Lung (tissue), 12 donors: ENCODE measurements at regions not wholly inside any gene's neighbourhood (a gene's known extent, or its start where the extent isn't known, plus 50 kb on each side); places are given as distances from the start of the nearest gene placed in this dataset. TPM values are rescaled to one million over a fixed set of nuclear protein-coding genes. Genes with fewer than 3 reads are reported as not detected.

Source experiments
- ATAC-seq: fragments of 200-7000 bp; cut with Tn5 transposase; one replicate; pipeline ENCODE4 v1.9.1; 2020; ENCODE audit warnings: moderate number of reproducible peaks; ENCODE audit not compliant: insufficient read depth, low FRiP score
- DNase-seq, 3 donors: peaks; one replicate each; pipeline ENCODE4 v3.0.0-alpha.2; 2013 to 2017
- H3K27ac ChIP-seq, 2 donors: one replicate each; pipeline ENCODE4 v1.5.1; 2013; ENCODE audit warnings: mild to moderate bottlenecking in 2 of 2, moderate library complexity in 2 of 2, control low read depth in 1 of 2, inconsistent platforms in 1 of 2, low read depth in 1 of 2, low read length in 1 of 2
- H3K27me3 ChIP-seq, 3 donors: one replicate each; pipeline ENCODE4 v1.5.1; 2013; ENCODE audit warnings: low read length in 2 of 3; ENCODE audit not compliant: control insufficient read depth in 3 of 3, insufficient read depth in 3 of 3
- H3K36me3 ChIP-seq, 4 donors: one replicate each; pipeline ENCODE4 v1.5.1; 2013; ENCODE audit warnings: low read length in 4 of 4, mild to moderate bottlenecking in 1 of 4, moderate library complexity in 1 of 4; ENCODE audit not compliant: control insufficient read depth in 4 of 4, insufficient read depth in 4 of 4
- H3K4me1 ChIP-seq, 5 donors: one replicate each; pipeline ENCODE4 v1.5.1; 2013; ENCODE audit warnings: low read length in 5 of 5, mild to moderate bottlenecking in 2 of 5, moderate library complexity in 1 of 5; ENCODE audit not compliant: control insufficient read depth in 5 of 5, insufficient read depth in 5 of 5
- H3K4me3 ChIP-seq: one replicate; pipeline ENCODE4 v1.5.1; 2013; ENCODE audit warnings: mild to moderate bottlenecking, control low read depth, moderate library complexity
- H3K9ac ChIP-seq, 2 donors: one replicate each; pipeline ENCODE4 v1.5.1; 2013; ENCODE audit warnings: low read length in 2 of 2, control low read depth in 1 of 2; ENCODE audit not compliant: insufficient read depth in 1 of 2
- H3K9me3 ChIP-seq, 4 donors: one replicate each; pipeline ENCODE4 v1.5.1; 2013; ENCODE audit warnings: low read length in 3 of 4, mild to moderate bottlenecking in 1 of 4, moderate library complexity in 1 of 4; ENCODE audit not compliant: control insufficient read depth in 4 of 4, insufficient read depth in 3 of 4
- CTCF ChIP-seq: IDR thresholded peaks from 2 replicates; pipeline ENCODE4 v1.5.1; 2012; ENCODE audit warnings: mild to moderate bottlenecking; ENCODE audit errors: control extremely low read depth, extremely low read depth
- WGBS, 2 donors: extraction: QIAGEN DNeasy Blood & Tissue Kit; methylation state at CpG; one replicate each; pipeline ENCODE4 v1.1.7; 2013; 5-methylcytosine and 5-hydroxymethylcytosine counted together
- small RNA-seq: library from RNA; depleted of rRNA; stranded (forward); fragments of <200 nt; gene quantifications from one replicate; pipeline ENCODE3, GENCODE V24; 2014; ENCODE audit warnings: low replicate concordance
- donor health status: control.
- donor health status: control.
- donor health status: Bipolar disorder and iron deficiency.
- donor health status: healthy.
- donor health status: DM: yes; HTN: yes; CAD: no.

- ATAC-seq: no peak
- WGBS, 2 donors: 40 to 46% methylated on average over 2 of the region's 2 CpGs
- Histone ChIP-seq H3K27me3 (no peaks in the 10 kb centered on the region), H3K36me3 (no peaks in the 10 kb centered on the region), H3K27ac (no peak overlapping the region), H3K4me1 (no peaks in the 10 kb centered on the region), H3K4me3 (no peak overlapping the region), H3K9me3 (no peaks in the 10 kb centered on the region), H3K9ac (no peak overlapping the region)
- no peak for TF ChIP-seq CTCF
- no peak for DNase-seq
These were observed 52.2 kb upstream of the HSF2 start for GRCh38 chr6:122347280-122347679.

GRCh38 chr6:122347751-122348150 is 51.7 kb upstream of the HSF2 start:
- Histone ChIP-seq H3K4me1 (no peaks in the 10 kb centered on the region), H3K27me3 (no peaks in the 10 kb centered on the region), H3K36me3 (no peaks in the 10 kb centered on the region), H3K9me3 (no peaks in the 10 kb centered on the region), H3K4me3 (no peak overlapping the region), H3K9ac (no peak overlapping the region), H3K27ac (no peak overlapping the region)
- no peak for TF ChIP-seq CTCF
- ATAC-seq (no peak), DNase-seq (no peak)
- 80 to 93% methylated on average over 4 of the region's 4 CpGs for WGBS, 2 donors

Small RNA genes lying in the stretch of these regions (small RNA-seq; reads per million reads assigned to genes)
- not detected for gene AL603865.2
- gene RNU1-18P: 0.12 reads per million
- gene RNU2-8P: not detected
- gene RNU4-76P: not detected
